ENCODE measurements at regions not wholly inside any gene's neighbourhood (a gene's known extent, or its start where the extent isn't known, plus 50 kb on each side); places are given as distances from the start of the nearest gene placed in this dataset.

- no peaks in the 10 kb centered on the region for H3K4me1 ChIP-seq
Observed at GRCh38 chr11:92501066-92501739, 276.6 kb downstream of the FAT3 start.

GRCh38 chr11:92504004-92504403, 279.4 kb downstream of the FAT3 start:
- DNase-seq (ENCODE audit: low spot score in 2 of 2) = no peak
- no peak for TF ChIP-seq POLR2A (IDR thresholded peaks at IDR 0.05)
- TF ChIP-seq EP300 (IDR thresholded peaks at IDR 0.05) = peak in 1 of 2 donors; percentile 37
- TF ChIP-seq, protein P1, sequence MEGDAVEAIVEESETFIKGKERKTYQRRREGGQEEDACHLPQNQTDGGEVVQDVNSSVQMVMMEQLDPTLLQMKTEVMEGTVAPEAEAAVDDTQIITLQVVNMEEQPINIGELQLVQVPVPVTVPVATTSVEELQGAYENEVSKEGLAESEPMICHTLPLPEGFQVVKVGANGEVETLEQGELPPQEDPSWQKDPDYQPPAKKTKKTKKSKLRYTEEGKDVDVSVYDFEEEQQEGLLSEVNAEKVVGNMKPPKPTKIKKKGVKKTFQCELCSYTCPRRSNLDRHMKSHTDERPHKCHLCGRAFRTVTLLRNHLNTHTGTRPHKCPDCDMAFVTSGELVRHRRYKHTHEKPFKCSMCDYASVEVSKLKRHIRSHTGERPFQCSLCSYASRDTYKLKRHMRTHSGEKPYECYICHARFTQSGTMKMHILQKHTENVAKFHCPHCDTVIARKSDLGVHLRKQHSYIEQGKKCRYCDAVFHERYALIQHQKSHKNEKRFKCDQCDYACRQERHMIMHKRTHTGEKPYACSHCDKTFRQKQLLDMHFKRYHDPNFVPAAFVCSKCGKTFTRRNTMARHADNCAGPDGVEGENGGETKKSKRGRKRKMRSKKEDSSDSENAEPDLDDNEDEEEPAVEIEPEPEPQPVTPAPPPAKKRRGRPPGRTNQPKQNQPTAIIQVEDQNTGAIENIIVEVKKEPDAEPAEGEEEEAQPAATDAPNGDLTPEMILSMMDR (IDR thresholded peaks at IDR 0.05) = no peak
- H3K27me3 ChIP-seq = no peaks in the 10 kb centered on the region
- H3K9me3 ChIP-seq = no peaks in the 10 kb centered on the region
- H3K4me3 ChIP-seq = no peak overlapping the region
- H3K36me3 ChIP-seq = no peaks in the 10 kb centered on the region
- H3K4me1 ChIP-seq = no peaks in the 10 kb centered on the region
- no peak overlapping the region for H3K27ac ChIP-seq

More at GRCh38 chr11:92501066-92501739, 276.6 kb downstream of the FAT3 start:
- no peak for DNase-seq (ENCODE audit: low spot score in 2 of 2)
- Histone ChIP-seq H3K27ac (no peak overlapping the region), H3K9me3 (no peaks in the 10 kb centered on the region), H3K36me3 (no peaks in the 10 kb centered on the region), H3K27me3 (no peaks in the 10 kb centered on the region), H3K4me3 (no peak overlapping the region)
- TF ChIP-seq EP300 (IDR thresholded peaks at IDR 0.05) (no peak), POLR2A (IDR thresholded peaks at IDR 0.05) (no peak)
- TF ChIP-seq, protein P1 (IDR thresholded peaks at IDR 0.05) = no peak
- 57 to 62% methylated on average over 5 of the region's 5 CpGs for WGBS, 2 donors

DNA sequence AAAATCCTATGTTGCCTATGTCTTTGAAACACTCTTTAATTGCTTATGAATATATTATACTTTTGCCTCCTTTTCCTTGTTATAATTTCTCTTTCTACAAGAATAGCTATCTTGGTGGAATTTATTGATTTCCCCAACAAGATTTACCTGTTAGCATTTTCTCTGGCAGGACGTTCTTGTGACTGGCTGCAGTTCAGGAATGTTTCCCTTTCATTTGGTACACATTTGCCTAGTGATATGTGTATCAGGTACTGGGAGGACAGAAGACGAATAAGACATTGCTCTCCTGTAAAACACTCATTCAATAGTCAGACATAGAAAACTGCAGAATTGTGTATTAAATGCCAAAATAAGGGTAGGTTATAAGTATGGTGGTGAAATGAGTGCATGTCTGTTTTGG, 279.9 kb downstream of the FAT3 start:
- no peaks in the 10 kb centered on the region for H3K27me3 ChIP-seq
- no peak for TF ChIP-seq POLR2A (IDR thresholded peaks at IDR 0.05)
- TF ChIP-seq EP300 (IDR thresholded peaks at IDR 0.05) = no peak
- TF ChIP-seq, protein P1 (IDR thresholded peaks at IDR 0.05) = no peak
- no peak overlapping the region for H3K27ac ChIP-seq
- no peak for DNase-seq (ENCODE audit: low spot score in 2 of 2)
- no peaks in the 10 kb centered on the region for H3K36me3 ChIP-seq
- no peaks in the 10 kb centered on the region for H3K4me1 ChIP-seq
- no peak overlapping the region for H3K4me3 ChIP-seq
- no peaks in the 10 kb centered on the region for H3K9me3 ChIP-seq
- 76 to 80% methylated on average over 2 of the region's 2 CpGs for WGBS, 2 donors

DNA sequence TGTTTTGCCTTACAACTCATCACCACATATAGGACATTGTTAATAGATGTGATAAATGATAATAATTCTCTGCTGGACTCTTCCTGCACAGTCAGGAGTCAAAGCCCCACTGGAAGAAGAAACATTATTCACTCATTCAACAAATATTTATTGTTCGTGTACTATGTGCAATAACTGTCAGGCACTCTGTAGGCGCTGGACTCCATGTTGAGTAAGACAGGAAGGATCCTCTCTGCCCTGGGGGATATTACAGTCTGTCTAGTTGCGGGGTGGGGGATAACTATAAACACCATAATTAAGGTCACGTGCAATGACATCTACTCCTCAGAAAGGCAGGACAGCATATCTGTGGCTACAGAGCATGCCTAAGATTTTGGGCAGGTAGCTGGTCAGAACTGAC, 281.1 kb downstream of the FAT3 start:
- WGBS, 2 donors = 83 to 86% methylated on average over 4 of the region's 4 CpGs
- no peaks in the 10 kb centered on the region for H3K4me1 ChIP-seq
- H3K27me3 ChIP-seq = no peaks in the 10 kb centered on the region
- no peak overlapping the region for H3K27ac ChIP-seq
- H3K36me3 ChIP-seq = no peaks in the 10 kb centered on the region
- DNase-seq (ENCODE audit: low spot score in 2 of 2) = no peak
- no peak overlapping the region for H3K4me3 ChIP-seq
- no peaks in the 10 kb centered on the region for H3K9me3 ChIP-seq
- no peak for TF ChIP-seq EP300 (IDR thresholded peaks at IDR 0.05)
- no peak for TF ChIP-seq POLR2A (IDR thresholded peaks at IDR 0.05)
- TF ChIP-seq, protein P1 (IDR thresholded peaks at IDR 0.05) = no peak

GRCh38 chr11:92506809-92507336, 282.3 kb downstream of the FAT3 start:
- no peak for TF ChIP-seq POLR2A (IDR thresholded peaks at IDR 0.05)
- TF ChIP-seq, protein P1 (IDR thresholded peaks at IDR 0.05) = no peak
- TF ChIP-seq EP300 (IDR thresholded peaks at IDR 0.05) = no peak
- WGBS, 2 donors = 59 to 63% methylated on average over 4 of the region's 4 CpGs

More at GRCh38 chr11:92506809-92507336, 282.3 kb downstream of the FAT3 start:
- DNase-seq (ENCODE audit: low spot score in 2 of 2) = no peak
- Histone ChIP-seq H3K4me1 (no peaks in the 10 kb centered on the region), H3K27ac (no peak overlapping the region), H3K4me3 (no peak overlapping the region), H3K27me3 (no peaks in the 10 kb centered on the region), H3K36me3 (no peaks in the 10 kb centered on the region), H3K9me3 (no peaks in the 10 kb centered on the region)
